Cerebellar cortex (tissue), 1 donor: ENCODE measurements at regions not wholly inside any gene's neighbourhood (a gene's known extent, or its start where the extent isn't known, plus 50 kb on each side); places are given as distances from the start of the nearest gene placed in this dataset.

ENCODE experiments used
- DNase-seq: peaks from one replicate; pipeline ENCODE4 v3.0.0-alpha.2; 2015; ENCODE audit warnings: low spot score

GRCh38 chr21:35938446-35938845 is 121.9 kb downstream of the SETD4 start:
- DNase-seq = no peak

GRCh38 chr21:35933466-35933865 is 126.9 kb downstream of the SETD4 start:
- DNase-seq = peak; percentile 10

DNA sequence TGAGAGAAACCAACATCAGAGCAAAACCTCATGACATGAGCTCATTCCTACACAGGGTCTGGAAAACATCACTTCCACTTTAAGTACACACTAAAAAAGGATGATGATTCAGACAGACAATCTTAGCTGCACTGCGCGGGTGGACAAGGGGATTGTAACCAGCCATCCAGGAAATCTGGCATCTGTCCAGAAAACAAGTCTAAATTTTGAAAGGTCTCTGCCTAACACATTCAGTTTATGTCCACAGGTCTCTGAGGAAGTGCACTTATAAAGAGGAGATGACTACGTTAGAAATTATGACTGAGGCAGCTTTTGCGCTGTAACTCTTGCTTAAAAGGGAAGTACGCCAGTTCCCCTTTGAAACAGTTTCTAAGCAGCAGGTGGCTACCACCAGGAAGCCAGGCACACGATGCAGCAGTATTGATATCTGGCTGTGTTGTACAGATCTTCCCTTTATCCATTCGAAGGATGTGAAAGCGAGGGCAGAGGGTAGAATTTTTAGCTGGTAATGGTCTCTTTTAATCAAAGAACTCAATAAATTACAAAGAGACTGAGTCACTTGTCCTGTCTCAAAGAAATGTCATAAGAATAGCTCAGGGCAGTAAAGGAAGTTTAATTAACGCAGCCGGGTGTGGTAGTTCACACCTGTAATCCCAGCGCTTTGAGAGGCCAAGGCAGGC is 128.0 kb downstream of the SETD4 start:
- DNase-seq = peak; percentile 5

GRCh38 chr21:35929901-35930300 is 130.4 kb downstream of the SETD4 start:
- no peak for DNase-seq

DNA sequence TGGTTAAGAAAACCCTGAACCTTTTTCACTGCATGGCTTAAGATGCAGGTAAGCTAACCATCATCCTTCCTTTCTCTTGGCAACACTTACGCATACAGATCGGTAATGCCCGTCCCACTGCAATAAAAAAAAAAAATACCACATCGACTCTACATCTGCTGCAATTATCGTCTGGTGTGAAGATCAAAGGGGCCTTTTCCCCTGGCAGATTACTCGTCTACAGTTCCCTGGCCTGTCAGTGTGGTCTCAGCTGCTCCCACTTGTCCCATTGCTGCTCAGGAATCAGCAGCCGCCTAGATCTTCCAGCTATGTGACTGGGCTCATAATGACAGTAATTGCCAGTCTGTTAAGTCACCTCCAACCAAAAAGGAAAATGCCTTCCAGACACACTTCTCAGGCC is 133.1 kb downstream of the SETD4 start:
- DNase-seq = no peak

DNA sequence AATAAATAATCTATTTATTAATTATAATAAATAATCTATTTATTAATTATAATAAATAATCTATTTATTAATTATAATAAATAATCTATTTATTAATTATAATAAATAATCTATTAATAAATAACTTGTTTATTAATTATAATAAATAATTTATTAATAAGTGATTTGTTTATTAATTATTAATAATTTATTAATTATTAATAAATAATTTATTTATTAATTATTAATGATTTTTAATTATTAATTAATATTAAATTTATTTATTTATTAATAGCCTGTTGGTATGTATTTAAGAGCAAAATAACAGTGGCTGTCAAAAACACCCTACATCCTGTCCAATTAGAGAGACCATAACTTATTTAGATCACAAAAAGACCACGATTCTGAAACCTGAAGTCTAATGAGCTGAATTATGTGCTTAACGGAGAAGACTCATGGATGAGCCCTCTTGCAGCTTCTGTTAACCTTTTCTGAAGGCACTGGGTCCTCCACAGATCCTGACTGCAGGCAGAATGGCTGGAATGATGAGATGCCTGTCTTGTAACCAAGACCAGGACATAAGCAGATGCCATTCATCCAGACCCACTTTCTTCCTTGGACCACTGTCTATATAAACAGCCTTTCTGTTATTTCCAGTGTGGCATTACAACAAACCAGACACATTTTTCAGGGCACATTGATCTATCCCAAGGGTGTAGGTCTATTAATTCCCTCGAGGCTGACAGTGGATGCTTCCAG is 134.2 kb downstream of the SETD4 start:
- no peak for DNase-seq

GRCh38 chr21:35925497-35925896 is 134.8 kb downstream of the SETD4 start:
- no peak for DNase-seq

- DNase-seq = no peak
Measured at GRCh38 chr21:35924714-35925301, 135.5 kb downstream of the SETD4 start.

DNA sequence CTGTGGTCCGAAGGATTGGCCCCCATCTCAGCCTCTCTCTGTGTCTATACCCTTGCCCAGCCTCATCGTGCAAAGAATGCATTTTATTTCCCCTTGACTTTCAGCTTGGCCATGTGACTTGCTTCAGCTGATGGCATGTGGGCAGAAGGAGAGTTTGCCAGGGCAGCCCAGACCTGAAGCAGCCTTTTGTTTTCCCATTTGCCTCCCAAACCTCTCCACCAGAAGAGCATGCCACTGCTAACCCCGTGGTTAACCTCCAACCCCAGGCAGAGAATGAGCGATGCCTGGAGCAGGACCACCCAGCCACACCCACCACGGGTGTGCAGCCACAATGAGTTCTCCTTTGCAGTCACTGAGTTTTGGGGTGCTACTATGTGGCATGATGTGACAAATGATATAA is 136.4 kb downstream of the SETD4 start:
- no peak for DNase-seq

GRCh38 chr21:35922618-35923017 is 137.7 kb downstream of the SETD4 start:
- DNase-seq = no peak

DNA sequence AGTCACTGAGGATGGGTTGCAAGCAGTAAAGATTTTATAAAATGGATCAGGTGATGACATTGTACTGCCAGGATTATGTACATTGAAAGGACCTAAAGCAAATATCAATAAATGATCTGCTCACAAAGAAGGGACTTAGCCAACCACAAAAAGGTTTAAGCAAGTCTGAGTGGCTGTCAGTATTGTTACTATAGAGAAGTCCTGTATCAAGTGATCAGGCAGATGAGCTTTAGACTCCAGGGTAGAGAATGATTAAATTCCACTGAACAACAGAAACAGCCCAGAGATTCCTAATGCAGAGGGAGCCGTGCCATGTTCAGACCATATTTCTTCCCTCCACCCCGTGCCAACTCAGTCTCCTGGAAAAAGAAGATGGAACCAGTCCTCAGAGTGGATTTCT is 138.9 kb downstream of the SETD4 start:
- no peak for DNase-seq

- no peak for DNase-seq
Measured at GRCh38 chr21:35920436-35920835, 139.9 kb downstream of the SETD4 start.

DNA sequence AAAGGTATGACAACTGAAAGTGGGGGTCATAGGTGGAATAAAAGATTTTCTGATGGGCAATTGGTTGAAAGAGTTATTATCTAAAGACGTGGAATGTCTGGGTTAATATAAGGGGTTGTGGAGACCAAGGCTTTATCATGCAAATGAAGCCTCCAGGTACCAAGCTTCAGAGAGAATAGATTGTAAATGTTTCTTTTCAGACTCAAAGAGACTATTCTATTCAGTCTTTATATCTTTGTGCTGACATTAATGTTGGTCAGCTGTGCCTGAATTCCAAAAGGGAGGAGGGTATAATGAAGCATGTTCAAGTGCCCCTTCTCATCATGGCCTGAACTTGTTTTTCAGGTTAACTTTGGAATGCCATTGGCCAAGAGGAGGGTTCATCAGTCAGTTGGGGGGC is 145.3 kb downstream of the SETD4 start:
- DNase-seq = no peak

- DNase-seq = no peak
Measured at GRCh38 chr21:35911412-35912191, 148.7 kb downstream of the SETD4 start.

- DNase-seq = no peak
Measured at GRCh38 chr21:35909456-35910223, 150.7 kb downstream of the SETD4 start.

- DNase-seq = no peak
Measured at GRCh38 chr21:35908311-35909078, 151.8 kb downstream of the SETD4 start.

DNA sequence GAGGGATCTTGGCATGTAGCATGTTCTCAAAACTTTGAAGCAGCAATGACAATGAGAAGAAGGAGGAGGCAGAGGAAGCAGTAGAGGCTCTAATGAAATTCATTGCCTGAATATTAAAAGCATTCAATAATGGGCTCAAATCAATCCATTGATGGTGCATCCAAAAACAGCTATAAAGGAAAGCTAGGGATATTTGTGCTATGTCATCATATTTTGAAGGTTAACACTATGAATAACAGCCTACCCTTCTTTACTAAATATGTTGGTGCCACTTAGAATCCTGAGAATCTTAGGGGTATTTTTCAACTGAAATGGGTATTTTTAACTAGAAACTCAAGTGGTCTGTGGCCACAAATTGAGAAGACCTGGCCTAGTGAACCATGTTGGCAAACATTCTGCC is 153.7 kb downstream of the SETD4 start:
- no peak for DNase-seq

DNA sequence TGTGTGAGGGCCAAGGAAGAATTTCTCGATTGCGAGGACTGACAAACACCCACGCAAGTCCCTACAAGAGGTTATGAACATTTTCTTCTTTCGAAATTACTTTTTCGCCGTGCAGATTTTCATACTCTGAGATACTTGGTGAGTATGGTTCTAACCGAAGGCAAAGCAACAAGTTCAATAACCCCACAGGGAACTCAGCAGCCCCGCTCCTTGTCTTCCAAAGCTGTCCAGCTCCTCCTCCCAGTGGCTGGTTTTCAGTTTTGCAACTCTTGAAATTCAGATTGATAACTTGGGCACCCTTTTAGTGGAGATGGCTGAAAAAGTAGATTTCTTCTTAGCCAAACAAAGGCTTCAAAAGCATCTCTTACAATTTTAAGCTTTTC is 154.4 kb downstream of the SETD4 start:
- DNase-seq = no peak

DNA sequence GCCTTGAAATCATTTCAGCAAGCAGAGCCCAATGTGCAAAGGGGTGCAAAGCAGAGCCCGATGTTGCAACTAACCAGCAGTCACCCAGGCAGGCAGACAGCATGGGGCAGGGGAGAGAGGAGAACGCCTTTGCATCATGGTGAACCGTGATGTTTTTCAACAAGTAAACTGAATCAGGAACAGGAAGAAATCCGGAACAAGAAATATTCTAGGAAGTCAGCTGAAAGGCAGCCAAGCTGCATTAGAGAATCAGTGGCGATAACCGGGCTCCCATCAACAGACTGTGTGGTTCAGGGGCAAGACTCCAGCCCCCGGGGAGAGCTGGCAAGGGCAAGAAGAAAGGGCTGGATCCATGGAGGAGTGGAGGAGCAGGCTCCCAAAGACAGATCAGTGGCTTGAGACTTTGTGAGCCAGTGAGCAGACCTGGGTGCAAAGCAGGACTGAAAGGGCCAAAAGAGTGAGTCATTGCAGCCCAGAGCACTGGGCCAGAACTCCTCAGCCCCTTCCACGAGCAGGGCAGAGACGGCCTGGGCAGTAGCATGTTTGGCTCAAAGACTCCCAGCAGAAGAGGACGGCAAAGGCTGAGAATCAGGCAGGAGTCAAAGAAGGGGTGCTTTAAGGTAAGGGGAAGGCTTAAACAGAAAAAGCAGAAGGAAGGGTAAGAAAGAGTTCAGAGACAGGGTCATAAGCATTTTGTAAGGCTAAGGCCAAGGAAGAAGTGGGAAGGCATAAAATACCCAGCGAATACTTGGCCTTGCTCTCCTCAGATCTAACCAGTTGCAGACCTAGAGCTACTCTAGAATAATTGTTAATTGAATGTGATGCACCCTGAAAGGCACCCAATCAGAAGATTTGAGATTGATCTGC is 155.0 kb downstream of the SETD4 start:
- no peak for DNase-seq

- no peak for DNase-seq
Measured at GRCh38 chr21:35900539-35900938, 159.8 kb downstream of the SETD4 start.
